ENCODE measurements at regions not wholly inside any gene's neighbourhood (a gene's known extent, or its start where the extent isn't known, plus 50 kb on each side); places are given as distances from the start of the nearest gene placed in this dataset.
"Not testable (repeated sequence)": the region's sequence is repeated elsewhere in the genome, so short reads cannot be mapped to it uniquely, and the experiment has no call there.

DNA sequence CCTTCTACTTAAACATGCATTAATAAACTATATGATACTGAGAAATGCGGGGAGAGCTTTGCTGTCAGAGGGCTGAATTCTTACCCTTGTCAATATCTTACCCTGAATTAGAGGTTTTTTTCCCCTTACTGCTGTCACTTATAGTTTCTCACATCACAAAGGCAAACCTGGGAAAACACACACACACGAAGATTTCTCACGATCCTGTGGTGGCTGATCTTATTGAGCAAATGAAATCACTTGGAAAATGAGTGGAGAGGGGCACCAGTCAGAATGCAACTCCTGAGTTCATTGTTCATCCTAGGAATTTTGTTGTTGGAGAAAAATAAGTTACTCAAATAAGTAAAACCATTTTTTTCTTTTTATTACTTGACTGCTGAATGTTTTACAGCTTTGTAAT, 673.6 kb downstream of the EDEM1 start:
- H3K27me3 ChIP-seq (ENCODE audit: control insufficient read depth, insufficient read depth, low read length), result no peaks in the 10 kb centered on the region
- H3K4me3 ChIP-seq (ENCODE audit: low read length), result no peak overlapping the region
- H3K27ac ChIP-seq (ENCODE audit: low read length), result no peak overlapping the region
- no peak for DNase-seq
- H3K36me3 ChIP-seq (ENCODE audit: control insufficient read depth, insufficient read depth, low read length), result no peaks in the 10 kb centered on the region
- no peaks in the 10 kb centered on the region for H3K9me3 ChIP-seq (replicated peaks; ENCODE audit: control insufficient read depth, low read depth, low read length)
- H3K4me1 ChIP-seq (ENCODE audit: control insufficient read depth, insufficient read depth, low read length), result no peaks in the 10 kb centered on the region
- WGBS (ENCODE audit: insufficient coverage), result no CpG with 5 or more reads among the region's 3 CpGs

DNA sequence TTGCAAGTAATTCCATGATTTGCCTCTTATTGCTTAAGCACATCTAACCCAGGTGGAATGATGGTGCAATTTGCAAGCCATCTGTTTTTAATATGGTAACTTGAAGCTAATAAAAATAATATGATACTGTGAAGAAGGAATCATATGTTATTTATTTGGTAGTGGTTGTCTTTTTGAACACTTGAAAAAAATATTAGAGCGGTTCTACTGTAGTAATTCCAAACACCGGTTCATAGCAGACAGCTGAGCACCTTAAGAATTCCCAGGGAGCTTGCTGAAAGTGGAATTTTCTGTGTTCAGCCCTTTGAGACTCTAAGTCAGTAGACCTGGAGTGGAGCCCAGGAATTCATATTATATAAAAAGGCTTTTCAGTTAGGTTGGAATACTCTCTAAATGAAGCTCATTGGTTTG, 687.4 kb downstream of the EDEM1 start:
- Histone ChIP-seq H3K27me3 (ENCODE audit: control insufficient read depth, insufficient read depth, low read length) (no peaks in the 10 kb centered on the region), H3K4me3 (ENCODE audit: low read length) (no peak overlapping the region), H3K4me1 (ENCODE audit: control insufficient read depth, insufficient read depth, low read length) (peaks cover 4% of the 10 kb centered on the region), H3K27ac (ENCODE audit: low read length) (no peak overlapping the region), H3K36me3 (ENCODE audit: control insufficient read depth, insufficient read depth, low read length) (no peaks in the 10 kb centered on the region), H3K9me3 (replicated peaks; ENCODE audit: control insufficient read depth, low read depth, low read length) (peaks cover 9% of the 10 kb centered on the region)
- peak; percentile 90 for DNase-seq
- no CpG with 5 or more reads among the region's 2 CpGs for WGBS (ENCODE audit: insufficient coverage)

DNA sequence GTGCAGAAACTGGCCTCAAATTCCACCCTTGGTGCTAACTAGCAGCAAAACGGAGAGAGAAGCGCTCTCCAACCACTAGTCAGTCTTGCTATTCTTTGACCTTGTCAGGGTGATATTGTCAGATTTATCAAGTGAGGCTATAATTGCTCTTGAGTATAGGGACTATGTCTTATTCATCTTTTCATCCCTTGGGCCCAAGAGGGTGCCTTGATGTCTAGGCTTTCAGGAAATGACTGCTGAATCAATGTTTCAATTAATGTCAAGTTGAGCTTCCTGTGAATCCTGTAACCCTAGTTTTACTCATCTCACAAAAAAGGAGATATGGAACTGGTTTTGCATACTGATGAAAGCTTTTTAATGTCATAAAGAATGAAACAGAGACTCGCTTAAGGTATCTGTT, 701.3 kb downstream of the EDEM1 start:
- H3K27me3 ChIP-seq (ENCODE audit: control insufficient read depth, insufficient read depth, low read length), result no peaks in the 10 kb centered on the region
- H3K4me1 ChIP-seq (ENCODE audit: control insufficient read depth, insufficient read depth, low read length), result no peaks in the 10 kb centered on the region
- no peak for DNase-seq
- no peaks in the 10 kb centered on the region for H3K9me3 ChIP-seq (replicated peaks; ENCODE audit: control insufficient read depth, low read depth, low read length)
- no peak overlapping the region for H3K4me3 ChIP-seq (ENCODE audit: low read length)
- H3K36me3 ChIP-seq (ENCODE audit: control insufficient read depth, insufficient read depth, low read length), result no peaks in the 10 kb centered on the region
- no peak overlapping the region for H3K27ac ChIP-seq (ENCODE audit: low read length)
- WGBS (ENCODE audit: insufficient coverage), result no CpG with 5 or more reads among the region's 3 CpGs

DNA sequence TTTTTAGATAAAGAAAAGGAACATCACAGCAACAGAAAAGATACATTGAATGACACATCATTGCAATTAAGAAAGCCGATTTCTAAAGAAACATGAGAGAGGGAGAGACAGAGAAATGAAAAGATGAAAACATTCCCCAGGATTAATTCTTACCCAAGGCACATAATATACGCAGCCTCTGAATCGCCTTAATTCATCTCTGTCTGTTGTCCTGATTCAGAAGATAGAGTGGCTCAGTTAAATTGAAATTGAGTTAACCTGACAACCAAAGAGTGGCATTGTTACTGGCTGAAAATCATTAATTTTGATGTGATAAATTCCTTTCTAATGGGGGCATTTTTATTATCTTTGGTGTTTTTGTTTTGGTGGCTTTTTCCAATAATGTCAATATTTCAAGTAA, 701.9 kb downstream of the EDEM1 start:
- Histone ChIP-seq H3K27ac (ENCODE audit: low read length) (no peak overlapping the region), H3K4me3 (ENCODE audit: low read length) (no peak overlapping the region), H3K9me3 (replicated peaks; ENCODE audit: control insufficient read depth, low read depth, low read length) (no peaks in the 10 kb centered on the region), H3K4me1 (ENCODE audit: control insufficient read depth, insufficient read depth, low read length) (no peaks in the 10 kb centered on the region), H3K36me3 (ENCODE audit: control insufficient read depth, insufficient read depth, low read length) (no peaks in the 10 kb centered on the region), H3K27me3 (ENCODE audit: control insufficient read depth, insufficient read depth, low read length) (no peaks in the 10 kb centered on the region)
- WGBS (ENCODE audit: insufficient coverage), result no CpG with 5 or more reads among the region's 3 CpGs
- DNase-seq, result no peak

DNA sequence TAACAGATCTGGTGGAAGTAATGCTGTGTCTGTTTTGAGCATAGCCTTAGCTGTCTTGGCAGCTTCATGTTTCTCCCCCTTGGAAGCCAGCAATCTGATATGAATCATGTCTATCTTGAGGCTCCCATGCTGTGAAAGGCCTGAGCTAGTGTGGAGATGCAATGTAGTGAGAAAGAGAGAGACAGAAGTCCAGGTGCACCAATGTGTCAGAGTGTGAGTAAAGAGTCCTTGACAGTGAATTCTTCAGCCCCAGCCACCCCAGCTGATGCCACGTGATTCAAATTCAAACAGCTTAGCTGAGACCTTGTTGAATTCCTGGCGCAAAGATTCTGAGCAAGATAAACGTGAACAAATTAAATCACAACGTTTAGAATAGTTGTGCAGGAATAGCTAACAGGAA, 704.2 kb downstream of the EDEM1 start:
- 17% methylated on average over 1 of the region's 4 CpGs for WGBS (ENCODE audit: insufficient coverage)
- H3K4me3 ChIP-seq (ENCODE audit: low read length), result no peak overlapping the region
- no peaks in the 10 kb centered on the region for H3K9me3 ChIP-seq (replicated peaks; ENCODE audit: control insufficient read depth, low read depth, low read length)
- H3K36me3 ChIP-seq (ENCODE audit: control insufficient read depth, insufficient read depth, low read length), result no peaks in the 10 kb centered on the region
- H3K27ac ChIP-seq (ENCODE audit: low read length), result no peak overlapping the region
- H3K27me3 ChIP-seq (ENCODE audit: control insufficient read depth, insufficient read depth, low read length), result no peaks in the 10 kb centered on the region
- peak; percentile 48 for DNase-seq
- no peaks in the 10 kb centered on the region for H3K4me1 ChIP-seq (ENCODE audit: control insufficient read depth, insufficient read depth, low read length)

- Histone ChIP-seq H3K4me1 (ENCODE audit: control insufficient read depth, insufficient read depth, low read length) (no peaks in the 10 kb centered on the region), H3K9me3 (replicated peaks; ENCODE audit: control insufficient read depth, low read depth, low read length) (no peaks in the 10 kb centered on the region), H3K27ac (ENCODE audit: low read length) (no peak overlapping the region), H3K27me3 (ENCODE audit: control insufficient read depth, insufficient read depth, low read length) (no peaks in the 10 kb centered on the region), H3K36me3 (ENCODE audit: control insufficient read depth, insufficient read depth, low read length) (no peaks in the 10 kb centered on the region), H3K4me3 (ENCODE audit: low read length) (no peak overlapping the region)
- DNase-seq, result peak; percentile 3
- WGBS (ENCODE audit: insufficient coverage), result 60% methylated on average over 1 of the region's 2 CpGs
Observed at GRCh38 chr3:5898106-5898505, 710.6 kb downstream of the EDEM1 start.

- no peak overlapping the region for H3K27ac ChIP-seq (ENCODE audit: low read length)
- WGBS (ENCODE audit: insufficient coverage), result 60% methylated on average over 2 of the region's 3 CpGs
- no peak overlapping the region for H3K4me3 ChIP-seq (ENCODE audit: low read length)
- H3K4me1 ChIP-seq (ENCODE audit: control insufficient read depth, insufficient read depth, low read length), result no peaks in the 10 kb centered on the region
- H3K27me3 ChIP-seq (ENCODE audit: control insufficient read depth, insufficient read depth, low read length), result no peaks in the 10 kb centered on the region
- H3K36me3 ChIP-seq (ENCODE audit: control insufficient read depth, insufficient read depth, low read length), result no peaks in the 10 kb centered on the region
- no peaks in the 10 kb centered on the region for H3K9me3 ChIP-seq (replicated peaks; ENCODE audit: control insufficient read depth, low read depth, low read length)
- no peak for DNase-seq
Observed at GRCh38 chr3:5899014-5899761, 711.7 kb downstream of the EDEM1 start.

GRCh38 chr3:5917932-5918331, 730.4 kb downstream of the EDEM1 start:
- no peaks in the 10 kb centered on the region for H3K4me1 ChIP-seq (ENCODE audit: control insufficient read depth, insufficient read depth, low read length)
- no peak overlapping the region for H3K27ac ChIP-seq (ENCODE audit: low read length)
- H3K9me3 ChIP-seq (replicated peaks; ENCODE audit: control insufficient read depth, low read depth, low read length), result no peaks in the 10 kb centered on the region
- no peaks in the 10 kb centered on the region for H3K27me3 ChIP-seq (ENCODE audit: control insufficient read depth, insufficient read depth, low read length)
- no peak for DNase-seq
- H3K36me3 ChIP-seq (ENCODE audit: control insufficient read depth, insufficient read depth, low read length), result no peaks in the 10 kb centered on the region
- no peak overlapping the region for H3K4me3 ChIP-seq (ENCODE audit: low read length)
- WGBS (ENCODE audit: insufficient coverage), result 91% methylated on average over 5 of the region's 9 CpGs

- Histone ChIP-seq H3K9me3 (replicated peaks; ENCODE audit: control insufficient read depth, low read depth, low read length) (no peaks in the 10 kb centered on the region), H3K4me3 (ENCODE audit: low read length) (no peak overlapping the region), H3K36me3 (ENCODE audit: control insufficient read depth, insufficient read depth, low read length) (no peaks in the 10 kb centered on the region), H3K4me1 (ENCODE audit: control insufficient read depth, insufficient read depth, low read length) (no peaks in the 10 kb centered on the region), H3K27ac (ENCODE audit: low read length) (no peak overlapping the region), H3K27me3 (ENCODE audit: control insufficient read depth, insufficient read depth, low read length) (no peaks in the 10 kb centered on the region)
- no peak for DNase-seq
- WGBS (ENCODE audit: insufficient coverage), result 79% methylated on average over 3 of the region's 7 CpGs
Observed at GRCh38 chr3:5918626-5919025, 731.1 kb downstream of the EDEM1 start.

DNA sequence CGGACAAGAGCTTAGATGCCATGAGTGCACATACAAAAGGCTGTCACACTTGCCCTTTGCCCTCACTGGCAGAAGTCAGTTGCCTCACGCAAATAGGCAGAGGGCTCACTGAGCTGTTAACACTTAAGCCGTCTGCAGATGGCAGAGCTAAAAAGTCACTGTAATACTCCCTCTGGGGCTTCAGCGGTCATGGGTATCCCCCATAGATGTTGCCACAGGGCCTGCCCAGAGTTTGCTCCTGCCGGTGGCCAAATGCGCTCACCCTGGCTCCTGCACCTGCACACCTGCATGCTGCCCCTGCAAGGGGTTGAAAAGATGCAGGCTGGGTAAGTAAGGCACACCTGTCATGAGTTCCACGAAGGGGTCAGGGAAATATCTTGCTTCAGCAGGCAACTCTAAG, 741.5 kb downstream of the EDEM1 start:
- H3K36me3 ChIP-seq (ENCODE audit: control insufficient read depth, insufficient read depth, low read length), result no peaks in the 10 kb centered on the region
- H3K9me3 ChIP-seq (replicated peaks; ENCODE audit: control insufficient read depth, low read depth, low read length), result no peaks in the 10 kb centered on the region
- H3K27me3 ChIP-seq (ENCODE audit: control insufficient read depth, insufficient read depth, low read length), result no peaks in the 10 kb centered on the region
- H3K4me3 ChIP-seq (ENCODE audit: low read length), result no peak overlapping the region
- DNase-seq, result no peak
- WGBS (ENCODE audit: insufficient coverage), result 76% methylated on average over 6 of the region's 7 CpGs
- no peak overlapping the region for H3K27ac ChIP-seq (ENCODE audit: low read length)
- no peaks in the 10 kb centered on the region for H3K4me1 ChIP-seq (ENCODE audit: control insufficient read depth, insufficient read depth, low read length)

- not testable (repeated sequence) for H3K27me3 ChIP-seq (ENCODE audit: control insufficient read depth, insufficient read depth, low read length)
Observed at GRCh38 chr3:5944061-5944460, 756.6 kb downstream of the EDEM1 start.

More at GRCh38 chr3:5944061-5944460, 756.6 kb downstream of the EDEM1 start:
- WGBS (ENCODE audit: insufficient coverage), result 100% methylated on average over 1 of the region's 4 CpGs
- not testable (repeated sequence) for H3K4me3 ChIP-seq (ENCODE audit: low read length); H3K27ac ChIP-seq (ENCODE audit: low read length); H3K36me3 ChIP-seq (ENCODE audit: control insufficient read depth, insufficient read depth, low read length); H3K9me3 ChIP-seq (replicated peaks; ENCODE audit: control insufficient read depth, low read depth, low read length); DNase-seq; H3K4me1 ChIP-seq (ENCODE audit: control insufficient read depth, insufficient read depth, low read length)

Measured in muscle of leg (tissue), 3 donors.